H9 (cell line): ENCODE measurements at regions not wholly inside any gene's neighbourhood (a gene's known extent, or its start where the extent isn't known, plus 50 kb on each side); places are given as distances from the start of the nearest gene placed in this dataset.

Experiments used
- DNase-seq: peaks from one replicate; pipeline ENCODE4 v3.0.0-alpha.2; 2017
- H2AFZ ChIP-seq: one replicate; pipeline ENCODE4 v1.6.1; 2013; ENCODE audit warnings: mild to moderate bottlenecking, low read length, control low read depth, moderate library complexity
- H2AK5ac ChIP-seq: 2 replicates; pipeline ENCODE4 v1.6.1; 2013; ENCODE audit warnings: low read length, control low read depth, mixed read lengths; ENCODE audit not compliant: insufficient read length
- H2BK120ac ChIP-seq: one replicate; pipeline ENCODE4 v1.6.1; 2013; ENCODE audit warnings: low read depth, mild to moderate bottlenecking, low read length, control low read depth, inconsistent platforms; ENCODE audit not compliant: poor library complexity, severe bottlenecking
- H2BK12ac ChIP-seq: 2 replicates; pipeline ENCODE4 v1.6.1; 2013; ENCODE audit warnings: low read length, control low read depth, mixed read lengths, low read depth; ENCODE audit not compliant: insufficient read length
- H2BK15ac ChIP-seq: 2 replicates; pipeline ENCODE4 v1.6.1; 2013; ENCODE audit warnings: low read depth, low read length, control low read depth
- H2BK20ac ChIP-seq: one replicate; pipeline ENCODE4 v1.6.1; 2013; ENCODE audit warnings: low read depth, mild to moderate bottlenecking, low read length, control low read depth, inconsistent platforms; ENCODE audit not compliant: poor library complexity, severe bottlenecking
- H2BK5ac ChIP-seq: 2 replicates; pipeline ENCODE4 v1.6.1; 2013; ENCODE audit warnings: low read length, control low read depth, mixed read lengths; ENCODE audit not compliant: insufficient read length
- H3K14ac ChIP-seq: 2 replicates; pipeline ENCODE4 v1.6.1; 2013; ENCODE audit warnings: low read length, control low read depth; ENCODE audit not compliant: insufficient read depth
- H3K18ac ChIP-seq: 2 replicates; pipeline ENCODE4 v1.6.1; 2013; ENCODE audit warnings: low read depth, mild to moderate bottlenecking, mixed read lengths, low read length, control low read depth; ENCODE audit not compliant: insufficient read length
- H3K23ac ChIP-seq: 2 replicates; pipeline ENCODE4 v1.6.1; 2013; ENCODE audit warnings: low read length, control low read depth, mixed read lengths, low read depth; ENCODE audit not compliant: insufficient read length
- H3K23me2 ChIP-seq: 2 replicates; pipeline ENCODE4 v1.6.1; 2013; ENCODE audit warnings: low read depth, mild to moderate bottlenecking, mixed read lengths, low read length, control low read depth; ENCODE audit not compliant: insufficient read length, poor library complexity, severe bottlenecking
- H3K27ac ChIP-seq: 2 replicates; pipeline ENCODE4 v1.5.1; 2013; ENCODE audit warnings: low read length, control low read depth, mixed read lengths, low read depth; ENCODE audit not compliant: insufficient read length
- H3K27me3 ChIP-seq: 2 replicates; pipeline ENCODE4 v1.6.1; 2013; ENCODE audit warnings: low read length, control low read depth, inconsistent platforms; ENCODE audit not compliant: insufficient read depth
- H3K4ac ChIP-seq: 2 replicates; pipeline ENCODE4 v1.6.1; 2013; ENCODE audit warnings: low read depth, mild to moderate bottlenecking, control low read depth, inconsistent platforms, low read length, moderate library complexity
- H3K4me1 ChIP-seq: 2 replicates; pipeline ENCODE4 v1.6.1; 2013; ENCODE audit warnings: low read length, control low read depth, inconsistent platforms; ENCODE audit not compliant: insufficient read depth
- H3K4me2 ChIP-seq: 2 replicates; pipeline ENCODE4 v1.6.1; 2013; ENCODE audit warnings: low read length, control low read depth, mixed read lengths; ENCODE audit not compliant: insufficient read length, insufficient read depth
- H3K56ac ChIP-seq: 2 replicates; pipeline ENCODE4 v1.6.1; 2013; ENCODE audit warnings: low read depth, mild to moderate bottlenecking, mixed read lengths, low read length, control low read depth; ENCODE audit not compliant: insufficient read length
- H3K79me1 ChIP-seq: 2 replicates; pipeline ENCODE4 v1.6.1; 2013; ENCODE audit warnings: low read depth, mild to moderate bottlenecking, moderate library complexity, low read length, control low read depth, inconsistent platforms; ENCODE audit not compliant: insufficient read depth, poor library complexity, severe bottlenecking
- H3K79me2 ChIP-seq: 2 replicates; pipeline ENCODE4 v1.6.1; 2013; ENCODE audit warnings: low read length, control low read depth, inconsistent platforms; ENCODE audit not compliant: insufficient read depth
- H3K9ac ChIP-seq: 2 replicates; pipeline ENCODE4 v1.6.1; 2013; ENCODE audit warnings: low read length, control low read depth, mixed read lengths; ENCODE audit not compliant: insufficient read length; ENCODE audit errors: extremely low read depth
- H3K9me3 ChIP-seq: one replicate; pipeline ENCODE4 v1.6.1; 2013; ENCODE audit warnings: low read depth, low read length, inconsistent platforms; ENCODE audit not compliant: control insufficient read depth
- H3T11ph ChIP-seq: one replicate; pipeline ENCODE4 v1.6.1; 2013; ENCODE audit warnings: mild to moderate bottlenecking, low read length, control low read depth, inconsistent platforms
- H4K20me1 ChIP-seq: one replicate; pipeline ENCODE4 v1.6.1; 2013; ENCODE audit not compliant: control insufficient read depth, insufficient read length, insufficient read depth
- H4K5ac ChIP-seq: 2 replicates; pipeline ENCODE4 v1.6.1; 2013; ENCODE audit warnings: low read depth, mild to moderate bottlenecking, mixed read lengths, low read length, control low read depth; ENCODE audit not compliant: insufficient read length
- H4K8ac ChIP-seq: replicated peaks from 2 replicates; pipeline ENCODE4 v1.6.1; 2013; ENCODE audit warnings: low read length, control low read depth, mixed read lengths, low read depth; ENCODE audit not compliant: insufficient read length
- H4K91ac ChIP-seq: 2 replicates; pipeline ENCODE4 v1.6.1; 2013; ENCODE audit warnings: low read depth, mild to moderate bottlenecking, moderate library complexity, mixed read lengths, low read length, control low read depth; ENCODE audit not compliant: insufficient read length
- H3K27ac Mint-ChIP-seq, 3 experiments: 2 replicates in 2 of 3; 3 replicates in 1 of 3; pipeline ENCODE4 v1.8.0; 2020 to 2021; ENCODE audit warnings: mixed read lengths in 3 of 3, mild to moderate bottlenecking in 1 of 3, moderate library complexity in 1 of 3
- H3K27me3 Mint-ChIP-seq: 2 replicates; pipeline ENCODE4 v1.8.0; 2021; ENCODE audit warnings: low read depth, mild to moderate bottlenecking, moderate library complexity, mixed read lengths
- H3K36me3 Mint-ChIP-seq, 3 experiments: 2 replicates in 2 of 3; 3 replicates in 1 of 3; pipeline ENCODE4 v1.8.0; 2020 to 2021; ENCODE audit warnings: low read depth in 3 of 3, mixed read lengths in 3 of 3; ENCODE audit not compliant: insufficient read depth in 1 of 3
- H3K4me1 Mint-ChIP-seq, 2 experiments: 2 replicates each; pipeline ENCODE4 v1.8.0; 2020; ENCODE audit warnings: mixed read lengths in 2 of 2
- H3K4me3 Mint-ChIP-seq, 2 experiments: 2 replicates in 1 of 2; 3 replicates in 1 of 2; pipeline ENCODE4 v1.8.0; 2020 to 2021; ENCODE audit warnings: mild to moderate bottlenecking in 2 of 2, mixed read lengths in 2 of 2, moderate library complexity in 1 of 2
- H3K9me3 Mint-ChIP-seq, 2 experiments: 2 replicates in 1 of 2; 3 replicates in 1 of 2; pipeline ENCODE4 v1.8.0; 2020; ENCODE audit warnings: mild to moderate bottlenecking in 2 of 2, mixed read lengths in 2 of 2, moderate library complexity in 1 of 2
- CTCF ChIP-seq: fragments of 200-600 bp; sonication (generic); conservative IDR thresholded peaks from 3 replicates; pipeline ENCODE4 v1.8.0; 2021; ENCODE audit warnings: antibody characterized with exemption, mild to moderate bottlenecking
- WGBS: extraction: QIAGEN DNeasy Blood & Tissue Kit; methylation state at CpG from one replicate; pipeline ENCODE4 v1.1.7; 2013; ENCODE audit warnings: missing lambda C conversion rate, low lambda C conversion rate, mixed read lengths; ENCODE audit not compliant: insufficient read length; ENCODE audit errors: extremely low coverage; 5-methylcytosine and 5-hydroxymethylcytosine counted together

- no peaks in the 10 kb centered on the region for H3K4me1 Mint-ChIP-seq
- H3K36me3 Mint-ChIP-seq = no peaks in the 10 kb centered on the region
Measured at GRCh38 chr2:157164370-157164769, 93.1 kb upstream of the GALNT5 start.

More at GRCh38 chr2:157164370-157164769, 93.1 kb upstream of the GALNT5 start:
- H3K27ac ChIP-seq = no peak overlapping the region
- no peak overlapping the region for H2AFZ ChIP-seq
- no CpG with 5 or more reads among the region's 5 CpGs for whole genome bisulfite sequencing
- TF ChIP-seq CTCF = no peak
- no peak overlapping the region for H3K56ac ChIP-seq
- H4K20me1 ChIP-seq = no peaks in the 10 kb centered on the region
- no peaks in the 10 kb centered on the region for H3K79me1 ChIP-seq
- no peak overlapping the region for H3K4me2 ChIP-seq
- no peak overlapping the region for H3T11ph ChIP-seq
- Mint-ChIP-seq H3K27ac (no peak overlapping the region), H3K4me3 (no peak overlapping the region), H3K27me3 (no peaks in the 10 kb centered on the region), H3K9me3 (peaks cover 0 to 2% of the 10 kb centered on the region in 2 experiments; a peak in 1 of 5 replicates)
- no peaks in the 10 kb centered on the region for H3K27me3 ChIP-seq
- no peak overlapping the region for H4K5ac ChIP-seq
- H3K4me1 ChIP-seq = no peaks in the 10 kb centered on the region
- DNase-seq = no peak
- no peak overlapping the region for H2BK15ac ChIP-seq
- H3K79me2 ChIP-seq = no peaks in the 10 kb centered on the region
- no peak overlapping the region for H3K18ac ChIP-seq
- no peaks in the 10 kb centered on the region for H3K9me3 ChIP-seq
- H3K14ac ChIP-seq = no peak overlapping the region; the same call in 1 of the 2 replicates
- no peaks in the 10 kb centered on the region for H3K23me2 ChIP-seq
- H3K4ac ChIP-seq = no peak overlapping the region
- no peak overlapping the region for H4K91ac ChIP-seq
- H4K8ac ChIP-seq = no peak overlapping the region
- H3K23ac ChIP-seq = no peak overlapping the region
- no peak overlapping the region for H2BK120ac ChIP-seq
- no peak overlapping the region for H2AK5ac ChIP-seq
- no peak overlapping the region for H2BK20ac ChIP-seq
- no peak overlapping the region for H2BK12ac ChIP-seq
- H2BK5ac ChIP-seq = no peak overlapping the region
- H3K9ac ChIP-seq = no peak overlapping the region
